SKM-1 (cell line): ENCODE measurements at regions not wholly inside any gene's neighbourhood (a gene's known extent, or its start where the extent isn't known, plus 50 kb on each side); places are given as distances from the start of the nearest gene placed in this dataset.
"Not testable (repeated sequence)": the region's sequence is repeated elsewhere in the genome, so short reads cannot be mapped to it uniquely, and the experiment has no call there.

Experiments
- DNase-seq: peaks from one replicate; lab custom pipeline; 2025; ENCODE audit not compliant: unreplicated experiment; lab: John Stamatoyannopoulos, UW

DNA sequence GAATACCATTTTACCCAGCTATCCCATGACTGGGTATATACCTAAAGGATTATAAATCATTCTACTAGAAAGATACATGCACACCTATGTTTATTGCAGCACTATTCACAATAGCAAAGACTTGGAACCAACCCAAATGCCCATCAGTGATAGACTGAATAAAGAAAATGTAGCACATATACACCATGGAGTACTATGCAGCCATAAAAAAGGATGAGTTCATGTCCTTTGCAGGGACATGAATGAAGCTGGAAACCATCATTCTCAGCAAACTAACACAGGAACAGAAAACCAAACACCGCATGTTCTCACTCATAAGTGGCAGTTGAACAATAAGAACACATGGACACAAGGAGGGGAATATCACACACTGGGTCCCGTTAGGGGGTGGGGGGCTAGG is 191.9 kb upstream of the POU5F2 start:
- not testable (repeated sequence) for DNase-seq

GRCh38 chr5:93930098-93930497 is 188.7 kb upstream of the POU5F2 start:
- DNase-seq, result no peak

- DNase-seq, result no peak
Measured at GRCh38 chr5:93929131-93929530, 187.7 kb upstream of the POU5F2 start.

DNA sequence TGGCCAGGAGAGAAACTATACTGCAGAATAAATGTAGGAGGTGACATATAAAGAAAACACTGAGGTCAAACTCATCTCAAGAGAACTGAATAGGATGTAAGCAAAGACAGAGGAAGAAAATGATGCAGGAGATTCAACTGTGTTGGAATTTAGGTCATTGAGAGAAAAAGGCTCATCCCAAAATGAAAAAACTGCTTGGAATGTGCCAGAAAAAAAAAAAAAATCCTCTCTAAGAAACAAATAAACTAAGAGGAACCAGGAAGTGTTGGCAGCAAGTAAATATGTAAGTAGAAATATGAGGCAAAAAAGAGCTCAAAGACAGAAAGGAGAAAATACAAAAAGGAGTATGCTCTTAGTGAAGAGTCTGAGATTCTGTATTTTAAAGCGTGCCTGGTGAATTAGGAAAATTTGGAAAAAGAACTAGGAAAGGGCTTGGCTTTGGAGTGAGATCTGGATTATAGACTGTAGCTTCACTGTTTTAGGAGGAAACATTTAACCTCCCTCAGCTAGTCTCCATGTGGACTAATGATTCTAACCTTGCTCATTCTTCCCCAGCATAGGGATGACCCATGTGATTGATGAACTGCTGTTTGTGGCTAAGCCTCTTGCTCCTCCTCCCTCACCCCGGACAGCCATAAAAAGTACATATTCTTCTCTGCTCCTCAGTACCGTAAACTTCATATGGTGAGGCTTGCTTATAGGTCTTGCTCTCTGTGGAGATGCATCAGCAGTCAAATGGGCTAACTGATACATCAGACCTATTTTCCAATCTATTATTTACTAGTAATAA is 185.6 kb upstream of the POU5F2 start:
- DNase-seq, result no peak

DNA sequence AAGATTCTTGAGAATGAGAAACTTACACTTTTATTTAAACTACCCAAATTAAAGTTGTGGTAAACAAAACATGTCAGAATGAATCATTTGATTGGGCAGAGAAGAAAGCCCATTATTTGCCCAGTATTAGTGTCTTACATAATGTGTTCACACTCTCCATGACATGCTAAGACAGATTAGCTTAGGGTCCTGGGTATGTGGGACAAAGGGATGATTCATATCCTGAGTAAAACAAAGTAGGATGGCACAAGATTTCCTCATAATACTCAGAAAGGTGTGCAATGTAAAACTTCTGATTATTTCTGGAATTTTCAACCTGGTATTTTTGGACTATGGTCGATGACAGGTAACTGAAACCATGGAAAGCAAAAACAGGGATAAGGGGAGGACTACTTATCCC is 183.9 kb upstream of the POU5F2 start:
- DNase-seq, result no peak

GRCh38 chr5:93924628-93925027 is 183.2 kb upstream of the POU5F2 start:
- no peak for DNase-seq

- DNase-seq, result no peak
Measured at GRCh38 chr5:93922551-93922950, 181.2 kb upstream of the POU5F2 start.

DNA sequence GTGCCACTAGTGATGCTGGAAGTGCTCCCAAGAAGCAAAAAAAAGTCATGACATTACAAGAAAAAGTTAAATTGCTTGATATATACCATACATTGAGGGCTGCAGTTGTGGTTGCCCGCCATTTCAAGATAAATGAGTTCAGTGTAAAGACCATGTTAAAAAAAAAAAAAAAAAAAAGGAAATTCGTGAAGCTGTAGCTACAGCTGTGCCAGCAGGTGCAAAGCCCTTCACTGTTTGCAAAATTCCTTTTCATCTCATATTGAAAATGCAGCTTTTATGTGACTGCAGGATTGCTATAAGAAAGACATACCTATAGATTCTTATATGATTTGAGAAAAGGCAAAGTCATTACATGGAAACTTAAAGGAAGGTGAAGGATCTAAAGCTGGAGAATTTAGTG is 179.6 kb upstream of the POU5F2 start:
- no peak for DNase-seq

DNA sequence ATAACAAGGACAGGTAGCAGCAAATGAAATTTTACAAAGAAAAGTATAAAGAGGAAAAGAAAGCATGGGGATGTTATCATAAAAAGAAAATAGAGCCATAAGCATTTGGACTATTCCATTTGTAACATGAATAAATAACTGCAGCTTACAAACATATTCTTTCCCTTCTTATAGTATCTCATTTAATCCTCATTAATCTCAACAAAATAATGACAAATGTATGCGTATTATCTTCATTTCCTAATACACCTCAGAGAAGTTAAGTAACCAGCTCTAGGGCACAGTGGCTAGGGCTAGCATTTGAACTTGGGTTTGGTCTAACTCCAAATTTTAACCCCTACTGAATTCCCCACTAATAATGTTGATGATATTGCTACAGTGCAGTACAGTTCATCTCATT is 175.5 kb upstream of the POU5F2 start:
- DNase-seq, result no peak

DNA sequence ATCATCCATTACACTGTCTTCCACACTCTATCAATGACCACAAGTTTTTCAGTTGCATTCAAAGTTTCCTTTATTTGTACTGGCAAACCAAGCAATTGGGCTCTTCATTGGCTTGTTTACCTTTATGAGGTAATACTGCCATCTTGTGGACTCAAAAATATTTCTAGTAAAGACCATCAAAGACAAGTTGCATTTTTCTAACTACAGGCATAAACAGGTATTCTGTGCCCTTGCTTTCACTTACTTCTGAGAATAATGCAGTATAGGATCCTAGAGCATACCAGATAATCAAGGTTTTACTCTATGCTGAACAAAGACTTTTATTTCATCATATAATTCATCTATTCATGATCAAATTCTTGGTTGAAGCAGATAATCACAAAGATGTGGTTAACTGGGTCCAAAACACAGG is 173.7 kb upstream of the POU5F2 start:
- peak; percentile 14 for DNase-seq

DNA sequence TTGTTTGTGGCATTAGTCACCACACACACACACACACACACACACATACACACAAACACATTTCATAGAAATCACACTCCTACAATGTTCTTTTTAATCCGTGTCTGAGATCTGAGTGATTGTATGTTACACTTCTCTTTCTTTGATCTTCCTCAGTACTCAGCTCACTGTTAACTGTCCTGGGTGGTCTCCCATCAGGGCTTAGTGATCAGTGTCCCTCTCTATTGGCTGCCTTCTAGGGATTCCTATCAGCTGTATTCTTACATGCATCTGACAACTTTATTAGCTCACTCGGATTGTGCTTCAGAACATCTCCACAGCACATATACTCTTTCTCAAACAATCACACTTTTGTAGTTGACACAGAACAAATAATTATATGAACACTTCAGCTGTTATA is 170.2 kb upstream of the POU5F2 start:
- DNase-seq, result no peak

DNA sequence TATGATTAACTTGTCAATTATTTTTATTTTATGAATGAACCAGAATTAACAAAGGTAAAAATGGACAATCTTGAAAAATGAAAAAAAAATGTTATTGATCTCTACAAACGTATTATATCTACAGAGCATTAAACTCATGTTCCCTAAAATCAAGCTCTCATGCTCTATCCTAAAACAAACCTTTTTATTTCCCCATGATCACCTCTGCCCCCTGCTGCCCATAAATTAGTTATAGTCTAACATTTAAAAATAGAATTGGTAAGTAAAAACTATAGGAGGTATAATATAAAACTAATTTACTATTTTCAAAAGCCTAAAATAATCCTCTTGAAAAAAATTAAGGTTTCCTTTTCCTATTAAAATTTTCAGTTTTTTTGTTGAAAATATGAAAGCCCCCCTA is 168.0 kb upstream of the POU5F2 start:
- no peak for DNase-seq

- no peak for DNase-seq
Measured at GRCh38 chr5:93904917-93905316, 163.5 kb upstream of the POU5F2 start.

DNA sequence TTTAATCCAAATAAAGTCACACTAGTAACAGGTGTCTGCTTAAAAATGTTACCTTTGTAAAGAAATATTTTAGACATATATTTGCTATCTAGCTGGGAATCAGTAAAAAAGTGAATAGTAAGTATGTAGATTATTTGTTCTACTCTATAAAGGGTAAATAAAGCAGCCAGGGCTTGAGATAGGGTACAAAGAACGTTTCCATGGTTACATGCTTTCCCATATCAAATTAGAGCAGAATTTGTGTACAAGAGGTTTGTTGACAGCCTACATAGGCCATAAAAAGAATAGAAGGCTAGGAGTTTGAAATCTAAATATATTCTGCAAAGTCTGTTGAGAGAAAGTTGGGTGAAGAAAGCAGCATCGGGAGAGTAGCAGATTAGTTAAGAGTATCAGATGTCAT is 160.9 kb upstream of the POU5F2 start:
- DNase-seq, result no peak

DNA sequence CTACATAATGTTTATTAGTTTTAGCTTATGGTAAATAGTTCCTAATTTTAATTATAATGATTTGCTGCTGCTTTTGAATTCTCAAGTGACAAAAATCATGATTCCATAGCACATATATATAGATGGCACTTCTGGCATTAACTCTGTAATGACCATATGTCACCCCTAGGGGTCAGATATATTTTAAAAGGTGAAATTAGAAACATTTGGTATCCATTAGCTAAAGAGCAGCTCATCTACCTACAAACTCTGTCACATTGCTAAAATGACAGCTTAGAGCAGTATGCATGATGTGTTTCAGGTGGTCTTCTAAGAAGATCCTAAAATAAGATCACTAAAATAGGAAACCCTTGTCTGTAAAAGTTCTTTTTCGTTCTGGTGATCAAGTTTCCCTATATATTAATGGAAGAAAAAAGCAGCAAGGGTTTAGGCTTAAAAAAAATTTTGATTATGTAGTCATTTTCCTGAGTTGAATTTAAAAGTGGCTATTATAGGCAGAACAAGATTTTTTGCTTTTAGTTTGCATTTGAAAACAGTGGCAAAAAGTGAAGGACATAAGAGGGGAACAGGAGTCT is 157.7 kb upstream of the POU5F2 start:
- DNase-seq, result no peak

DNA sequence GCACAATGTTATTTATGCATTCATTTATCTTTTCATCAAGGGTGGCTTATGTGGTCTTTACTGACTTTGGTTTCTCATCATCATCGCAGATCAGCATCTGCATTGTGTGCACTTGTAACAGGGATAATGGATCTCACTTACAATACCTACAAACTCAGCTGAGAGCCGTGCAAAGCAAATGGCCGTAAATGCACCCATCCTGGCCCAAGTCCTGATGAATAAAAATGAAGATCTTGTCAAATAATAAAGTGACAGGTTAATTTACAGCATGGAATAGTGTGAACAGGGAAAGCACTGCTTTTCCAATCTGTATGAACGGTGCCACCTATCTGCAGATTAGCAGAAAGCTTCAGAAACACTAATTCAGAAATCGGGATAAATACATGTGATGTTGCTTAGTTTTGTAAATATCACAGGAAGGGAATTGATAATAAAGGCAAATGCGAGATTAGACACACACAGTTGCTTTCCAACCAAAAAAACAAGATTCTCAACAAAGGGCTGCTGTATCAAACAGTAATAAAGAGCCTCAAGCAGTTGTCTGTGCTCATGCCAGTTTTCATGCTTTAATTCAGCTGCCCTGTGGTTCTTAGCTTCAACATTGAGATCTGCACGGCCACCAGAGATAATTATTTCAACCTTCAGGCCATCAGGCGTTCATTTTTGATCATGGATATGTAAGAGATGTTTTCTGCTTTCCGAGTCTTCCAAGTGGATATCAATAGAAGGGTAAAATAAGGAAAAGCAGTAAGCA is 153.4 kb upstream of the POU5F2 start:
- no peak for DNase-seq

- no peak for DNase-seq
Measured at GRCh38 chr5:93893075-93893474, 151.7 kb upstream of the POU5F2 start.

GRCh38 chr5:93892481-93892880 is 151.1 kb upstream of the POU5F2 start:
- no peak for DNase-seq

DNA sequence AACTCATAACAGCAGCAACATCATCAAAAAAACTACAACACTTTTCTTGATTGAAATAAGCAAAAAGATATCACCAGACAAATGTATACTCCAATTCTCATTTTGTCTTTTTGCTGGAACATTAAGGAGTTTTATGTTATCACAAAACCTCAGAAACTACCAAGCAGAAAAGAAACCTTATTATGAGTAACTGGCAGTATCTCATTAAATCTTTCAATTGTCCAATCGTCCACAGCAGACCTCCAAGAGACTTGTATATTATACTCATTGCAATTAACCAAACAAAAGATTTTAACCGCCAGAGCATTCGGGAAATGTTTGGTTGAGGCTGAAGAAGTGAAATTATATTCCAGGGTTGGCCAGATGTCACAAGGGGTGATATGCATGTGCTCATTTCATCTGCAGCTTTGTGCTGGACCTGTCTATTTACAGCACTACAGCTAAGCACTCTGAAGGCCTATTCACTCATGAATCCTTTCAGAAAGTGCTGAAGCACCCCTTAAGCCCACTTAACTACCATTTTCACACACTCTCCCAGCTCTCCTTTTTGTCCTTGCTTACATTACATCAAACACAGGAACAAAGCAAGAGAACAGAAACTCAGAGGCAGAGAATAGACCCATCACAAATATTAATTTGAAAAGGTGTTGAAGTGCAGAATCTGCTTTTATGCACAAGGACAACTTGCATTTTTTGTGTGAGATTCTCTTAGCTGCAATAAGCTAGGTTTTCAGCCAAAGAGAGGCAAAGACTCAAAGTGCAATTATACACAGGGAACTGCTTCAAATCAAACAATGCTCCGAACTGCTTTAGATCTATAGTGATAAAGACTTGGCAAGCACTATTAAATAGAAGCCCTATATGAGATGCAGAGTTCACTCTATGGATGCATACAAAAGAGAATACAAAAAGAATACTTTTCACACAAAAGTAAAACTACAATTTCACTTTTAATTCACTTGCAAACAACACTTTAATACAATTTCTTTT is 150.4 kb upstream of the POU5F2 start:
- DNase-seq, result no peak

- DNase-seq, result no peak
Measured at GRCh38 chr5:93890657-93891056, 149.3 kb upstream of the POU5F2 start.

DNA sequence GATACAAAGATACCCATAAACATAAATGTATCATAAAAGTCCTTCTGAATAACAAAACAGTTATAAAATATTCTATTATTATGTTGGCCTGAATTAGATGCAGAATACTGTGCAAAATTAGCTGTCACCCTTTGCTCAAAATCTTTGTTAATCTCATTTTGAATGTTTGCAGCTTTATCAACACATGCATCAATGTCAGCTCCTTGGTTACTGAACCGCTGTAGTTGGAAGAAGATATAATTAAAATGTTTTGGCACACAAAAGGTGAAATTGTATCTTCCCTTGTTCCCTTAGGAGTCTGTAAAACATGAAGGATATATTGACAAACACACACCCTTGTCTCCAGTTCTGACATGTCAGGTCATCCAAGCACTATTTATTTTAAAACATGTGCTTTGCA is 146.3 kb upstream of the POU5F2 start:
- no peak for DNase-seq
